ENCODE measurements at regions not wholly inside any gene's neighbourhood (a gene's known extent, or its start where the extent isn't known, plus 50 kb on each side); places are given as distances from the start of the nearest gene placed in this dataset.

DNA sequence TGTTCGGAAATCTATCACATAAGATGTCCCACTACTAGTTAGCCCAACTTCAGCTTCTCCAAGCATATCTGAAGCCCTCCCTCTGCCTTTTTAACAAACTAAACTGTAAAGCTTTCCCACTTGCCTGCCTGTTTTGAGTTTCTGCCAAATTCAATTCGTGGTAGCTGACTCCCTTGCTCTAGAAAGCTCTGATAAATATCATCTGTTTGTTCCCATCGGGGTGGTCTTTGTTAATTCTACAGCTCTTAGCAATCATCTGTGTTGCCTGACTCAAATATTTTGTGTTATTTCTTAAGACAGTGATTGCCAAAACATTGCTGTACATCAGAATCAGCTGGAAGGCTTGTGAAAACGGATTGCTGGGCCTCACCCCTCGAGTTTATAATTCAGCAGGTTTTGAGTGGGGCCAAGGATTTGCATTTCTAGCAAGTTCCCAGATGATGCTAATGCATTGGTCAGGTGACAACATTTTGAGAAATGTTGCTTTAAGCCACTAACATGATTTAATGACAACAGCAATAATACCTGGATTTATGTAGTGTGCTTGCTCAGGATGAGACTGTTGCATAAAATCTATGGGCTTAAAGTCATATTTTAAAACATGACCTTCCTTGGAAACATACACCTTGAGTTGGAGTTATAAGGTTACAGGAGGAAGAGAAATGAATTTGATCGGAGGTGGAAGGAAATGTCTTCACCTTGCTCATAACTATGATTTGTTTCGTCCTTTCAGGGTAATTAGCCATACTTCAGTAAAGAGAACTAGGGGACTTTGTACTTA, 631.9 kb downstream of the PSAT1 start:
- H3K27ac Mint-ChIP-seq, result no peak overlapping the region
- H3K27me3 Mint-ChIP-seq (ENCODE audit: low read depth), result no peaks in the 10 kb centered on the region
- no peaks in the 10 kb centered on the region for H3K9me3 Mint-ChIP-seq

DNA sequence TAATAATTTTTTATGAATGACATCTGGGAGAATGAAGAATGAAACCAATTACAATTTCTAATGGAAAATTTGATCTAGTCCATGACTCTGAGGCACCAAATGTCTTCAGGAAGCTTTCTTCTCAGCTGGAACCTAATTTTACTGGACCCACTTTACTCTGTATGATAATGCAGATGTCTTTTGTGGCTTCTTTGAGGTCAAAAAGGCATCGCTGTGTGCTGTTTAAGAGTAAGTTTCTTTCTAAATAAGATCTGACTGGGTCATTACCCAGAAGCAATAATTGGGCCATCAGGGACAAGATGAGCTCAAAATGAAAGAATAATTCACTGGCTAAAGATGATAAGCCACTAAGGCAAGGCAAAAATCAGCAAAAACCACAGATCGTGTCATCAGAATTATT, 633.4 kb downstream of the PSAT1 start:
- Mint-ChIP-seq H3K4me3 (no peak overlapping the region), H3K27me3 (ENCODE audit: low read depth) (no peaks in the 10 kb centered on the region)

More for the DNA sequence above, 631.9 kb downstream of the PSAT1 start:
- Mint-ChIP-seq H3K4me1 (ENCODE audit: low read depth) (no peaks in the 10 kb centered on the region), H3K4me3 (no peak overlapping the region), H3K36me3 (ENCODE audit: low read depth) (no peaks in the 10 kb centered on the region)

DNA sequence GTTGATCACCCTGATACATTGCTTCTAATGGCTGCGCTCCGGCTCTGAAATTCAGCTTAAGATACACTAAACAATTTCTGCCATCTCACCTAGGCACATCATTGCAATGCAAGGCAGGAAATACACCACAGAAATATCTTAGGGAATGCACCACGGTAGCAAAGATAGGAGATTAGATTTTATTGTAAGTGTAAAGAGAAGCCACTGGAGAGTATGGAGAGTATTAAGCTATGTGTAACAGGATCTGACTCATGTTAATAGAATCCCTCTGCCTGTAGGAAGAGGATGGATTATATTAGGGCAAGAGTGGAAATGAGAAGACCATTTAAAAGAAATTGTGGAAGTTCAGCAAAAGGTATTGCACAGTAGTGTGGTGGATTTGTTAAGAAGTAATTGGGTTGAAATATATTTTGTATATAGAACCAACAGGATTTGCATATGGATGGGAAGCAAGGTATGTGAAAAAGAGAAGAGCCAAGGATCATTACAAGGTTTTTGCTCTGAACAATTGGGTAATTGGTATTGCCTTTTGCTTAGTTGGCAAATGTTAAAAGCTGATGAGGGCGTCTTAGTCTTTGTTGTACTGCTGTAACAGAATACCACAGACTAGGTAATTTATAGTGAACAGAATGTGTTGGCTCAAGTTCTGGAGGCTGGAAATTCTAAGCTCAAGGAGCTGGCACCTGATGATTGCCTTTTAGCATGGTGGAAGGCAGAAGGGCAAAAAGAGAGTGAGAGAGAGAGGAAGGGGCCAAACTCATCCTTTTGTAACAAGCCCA, 636.1 kb downstream of the PSAT1 start:
- Mint-ChIP-seq H3K4me3 (no peak overlapping the region), H3K36me3 (ENCODE audit: low read depth) (no peaks in the 10 kb centered on the region), H3K9me3 (no peaks in the 10 kb centered on the region), H3K4me1 (ENCODE audit: low read depth) (no peaks in the 10 kb centered on the region), H3K27me3 (ENCODE audit: low read depth) (no peaks in the 10 kb centered on the region), H3K27ac (no peak overlapping the region)

More for the DNA sequence above, 633.4 kb downstream of the PSAT1 start:
- Mint-ChIP-seq H3K27ac (no peak overlapping the region), H3K9me3 (no peaks in the 10 kb centered on the region), H3K36me3 (ENCODE audit: low read depth) (no peaks in the 10 kb centered on the region), H3K4me1 (ENCODE audit: low read depth) (no peaks in the 10 kb centered on the region)

DNA sequence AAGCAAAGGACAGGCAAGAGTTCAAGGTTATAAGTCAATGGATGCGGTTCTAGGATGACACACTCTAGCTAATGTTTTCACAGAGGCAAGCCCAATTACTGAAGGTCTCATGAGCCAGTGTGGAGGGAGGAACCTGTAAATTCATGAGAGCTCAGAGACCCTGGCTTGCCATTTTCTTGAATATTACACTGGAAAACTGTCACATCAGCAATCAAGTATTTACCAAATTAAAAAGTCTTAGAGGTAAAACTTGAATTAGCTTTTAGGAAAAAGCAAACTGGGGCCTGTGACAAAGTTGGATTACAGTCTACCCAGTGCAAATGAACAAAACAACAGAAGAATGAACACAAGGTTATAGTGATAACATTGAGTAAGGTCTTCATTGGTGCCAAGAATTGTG, 636.9 kb upstream of the TLE4 start:
- Mint-ChIP-seq H3K4me3 (no peak overlapping the region), H3K27me3 (ENCODE audit: low read depth) (no peaks in the 10 kb centered on the region), H3K4me1 (ENCODE audit: low read depth) (no peaks in the 10 kb centered on the region), H3K9me3 (no peaks in the 10 kb centered on the region), H3K27ac (no peak overlapping the region), H3K36me3 (ENCODE audit: low read depth) (no peaks in the 10 kb centered on the region)

DNA sequence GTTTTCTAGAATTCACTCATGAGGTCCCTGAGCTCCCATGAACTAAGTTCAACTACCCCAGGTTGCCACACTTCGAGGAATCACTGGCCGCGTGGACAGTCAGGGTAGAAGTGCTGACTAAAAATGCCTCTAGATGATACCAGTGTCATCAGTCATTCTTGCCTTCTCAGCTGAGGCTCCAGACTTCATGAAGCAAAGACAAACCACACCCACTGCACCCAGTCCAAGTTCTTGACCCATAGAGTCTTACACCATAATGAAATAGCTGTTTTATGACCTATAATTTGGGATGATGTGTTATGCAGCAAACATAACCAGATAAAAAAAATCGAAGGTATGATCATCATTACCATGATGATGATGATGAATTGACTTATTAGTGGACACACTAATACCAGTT, 632.9 kb upstream of the TLE4 start:
- no peaks in the 10 kb centered on the region for H3K36me3 Mint-ChIP-seq (ENCODE audit: low read depth)
- H3K27me3 Mint-ChIP-seq (ENCODE audit: low read depth), result no peaks in the 10 kb centered on the region

DNA sequence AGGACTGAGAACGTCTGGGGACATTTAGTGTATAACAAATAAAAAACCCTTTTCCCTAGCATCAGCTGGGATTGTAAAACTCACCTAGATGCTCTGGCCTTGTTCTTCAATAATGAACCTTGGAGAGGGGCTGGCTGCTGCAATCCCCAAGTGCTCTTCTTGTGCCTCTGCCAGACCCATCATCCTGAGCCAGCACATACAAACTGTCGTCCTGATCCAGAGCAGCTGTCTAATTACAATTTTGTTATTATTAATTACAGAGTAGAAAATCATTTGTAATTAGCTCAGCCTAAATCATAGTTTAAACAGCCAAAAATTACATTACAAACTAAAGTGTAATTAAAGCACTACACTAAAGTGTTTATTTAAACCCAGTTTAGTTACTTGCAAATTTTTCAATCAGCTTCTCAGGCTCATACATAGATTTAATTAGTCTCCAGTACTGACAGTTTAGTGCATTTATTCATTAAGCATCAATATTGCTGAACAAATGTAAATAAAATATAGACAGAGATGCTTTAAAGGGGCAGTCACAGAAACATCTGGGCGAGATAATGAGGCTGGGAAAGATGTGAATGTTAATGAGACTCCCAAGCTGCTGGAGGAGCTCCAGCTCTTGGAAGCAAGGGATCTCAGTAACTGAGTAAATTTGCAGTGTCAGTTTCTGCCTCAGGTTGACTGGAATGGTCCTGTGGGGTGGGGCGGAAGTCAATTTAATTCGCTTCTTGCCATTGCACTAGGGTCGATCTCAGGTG, 632.3 kb upstream of the TLE4 start:
- H3K9me3 Mint-ChIP-seq, result no peaks in the 10 kb centered on the region
- H3K4me1 Mint-ChIP-seq (ENCODE audit: low read depth), result no peaks in the 10 kb centered on the region
- H3K4me3 Mint-ChIP-seq, result no peak overlapping the region
- H3K36me3 Mint-ChIP-seq (ENCODE audit: low read depth), result no peaks in the 10 kb centered on the region
- H3K27ac Mint-ChIP-seq, result no peak overlapping the region
- H3K27me3 Mint-ChIP-seq (ENCODE audit: low read depth), result no peaks in the 10 kb centered on the region

More for the DNA sequence above, 632.9 kb upstream of the TLE4 start:
- H3K4me1 Mint-ChIP-seq (ENCODE audit: low read depth), result no peaks in the 10 kb centered on the region
- H3K9me3 Mint-ChIP-seq, result no peaks in the 10 kb centered on the region
- no peak overlapping the region for H3K27ac Mint-ChIP-seq
- H3K4me3 Mint-ChIP-seq, result no peak overlapping the region

DNA sequence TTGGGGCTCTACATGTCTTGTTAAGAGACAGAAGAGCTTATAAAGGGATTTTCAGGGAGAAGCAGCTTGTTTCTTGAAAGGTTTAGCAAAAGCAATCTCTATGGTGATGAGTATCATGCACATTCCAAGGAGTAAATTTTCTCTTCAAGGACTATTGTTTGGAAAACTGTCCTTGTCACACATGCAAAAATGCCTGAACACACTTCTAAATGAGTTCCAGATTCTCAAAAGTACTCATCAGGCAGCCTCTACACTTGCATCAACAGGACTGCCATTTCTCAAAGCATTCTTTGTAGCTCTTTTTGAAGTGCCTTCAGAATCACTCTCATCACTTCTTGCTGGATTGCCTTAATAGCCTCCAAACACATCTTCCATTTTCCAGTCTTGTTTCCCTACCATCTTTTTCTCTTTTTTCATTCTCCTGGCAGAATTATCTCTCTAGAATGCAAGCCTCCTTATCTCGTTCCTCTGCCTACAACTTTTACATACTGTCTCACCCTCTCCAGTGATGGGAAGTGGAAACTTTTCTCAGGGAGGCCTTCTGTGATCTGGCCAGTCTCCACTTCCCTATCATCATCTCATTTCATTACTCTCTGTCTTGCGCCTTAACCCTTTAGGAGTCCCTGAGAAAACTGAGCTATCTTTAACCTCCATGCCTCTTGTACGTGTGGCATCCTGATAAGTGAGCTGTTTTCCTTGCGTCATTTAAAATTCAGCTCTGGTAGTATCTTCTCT, 631.5 kb upstream of the TLE4 start:
- no peaks in the 10 kb centered on the region for H3K4me1 Mint-ChIP-seq (ENCODE audit: low read depth)
- no peaks in the 10 kb centered on the region for H3K9me3 Mint-ChIP-seq
- no peak overlapping the region for H3K27ac Mint-ChIP-seq
- H3K36me3 Mint-ChIP-seq (ENCODE audit: low read depth), result no peaks in the 10 kb centered on the region
- H3K4me3 Mint-ChIP-seq, result no peak overlapping the region
- H3K27me3 Mint-ChIP-seq (ENCODE audit: low read depth), result no peaks in the 10 kb centered on the region

DNA sequence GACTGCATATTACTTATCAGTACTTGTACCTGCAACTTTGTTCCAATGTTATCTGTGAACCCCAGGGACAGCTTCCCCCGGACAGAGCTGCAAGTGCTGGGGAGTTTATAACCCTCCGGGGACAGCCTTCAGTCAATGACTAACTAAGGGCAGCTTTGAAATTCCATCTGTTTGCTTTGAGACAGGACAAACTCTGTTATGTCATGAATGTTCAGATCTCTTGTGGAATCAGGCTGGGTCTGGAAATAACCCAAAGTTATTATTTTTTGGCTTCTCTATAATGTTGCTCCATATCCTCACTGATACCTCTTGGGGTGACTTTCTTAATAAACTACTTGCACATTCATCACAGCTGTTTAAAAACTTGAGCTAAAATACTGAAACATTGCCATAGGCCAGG, 617.5 kb upstream of the TLE4 start:
- no peak overlapping the region for H3K4me3 Mint-ChIP-seq
- no peaks in the 10 kb centered on the region for H3K36me3 Mint-ChIP-seq (ENCODE audit: low read depth)
- H3K9me3 Mint-ChIP-seq, result peaks cover 22% of the 10 kb centered on the region
- no peaks in the 10 kb centered on the region for H3K4me1 Mint-ChIP-seq (ENCODE audit: low read depth)
- no peak overlapping the region for H3K27ac Mint-ChIP-seq
- no peaks in the 10 kb centered on the region for H3K27me3 Mint-ChIP-seq (ENCODE audit: low read depth)

DNA sequence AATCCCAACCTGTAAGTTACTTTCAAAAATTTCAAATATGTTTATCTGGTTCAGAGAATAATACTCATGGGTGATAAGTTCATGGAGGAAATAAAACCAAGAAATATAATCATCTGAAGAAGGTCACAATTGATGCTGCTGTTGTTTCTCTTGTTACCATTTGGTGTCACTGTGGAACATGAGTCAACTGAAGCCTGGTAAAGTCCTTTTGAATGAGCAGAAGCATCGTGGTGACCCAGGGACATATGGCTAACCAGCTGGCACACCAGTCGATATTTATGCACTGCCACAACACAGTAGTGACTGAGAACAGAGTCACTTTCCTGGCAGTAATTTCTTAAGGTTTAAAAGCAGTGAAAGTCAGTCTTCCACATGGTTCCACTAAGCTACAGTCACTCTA, 612.9 kb upstream of the TLE4 start:
- H3K27ac Mint-ChIP-seq, result no peak overlapping the region
- no peak overlapping the region for H3K4me3 Mint-ChIP-seq
- no peaks in the 10 kb centered on the region for H3K4me1 Mint-ChIP-seq (ENCODE audit: low read depth)
- no peaks in the 10 kb centered on the region for H3K36me3 Mint-ChIP-seq (ENCODE audit: low read depth)
- peaks cover 15% of the 10 kb centered on the region for H3K9me3 Mint-ChIP-seq
- no peaks in the 10 kb centered on the region for H3K27me3 Mint-ChIP-seq (ENCODE audit: low read depth)

DNA sequence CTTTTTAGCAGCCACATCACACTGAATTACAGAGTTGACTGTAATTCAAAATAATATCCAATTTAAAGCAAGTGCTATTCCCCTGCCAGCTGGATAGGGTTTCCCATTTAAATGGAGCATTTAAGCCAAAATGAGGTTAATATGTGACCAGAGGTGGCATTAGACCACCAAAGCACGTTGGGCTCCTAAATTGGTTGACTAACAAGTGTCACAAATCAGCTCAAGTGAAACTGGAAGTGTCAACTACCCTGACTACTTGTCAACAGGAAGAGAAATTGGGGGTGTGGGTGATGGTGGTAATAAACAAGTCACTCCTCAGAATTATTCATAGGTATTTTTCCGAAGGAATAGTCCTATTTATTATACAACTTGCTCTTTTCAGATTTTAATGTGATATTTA, 609.6 kb upstream of the TLE4 start:
- H3K27ac Mint-ChIP-seq, result no peak overlapping the region
- H3K4me1 Mint-ChIP-seq (ENCODE audit: low read depth), result no peaks in the 10 kb centered on the region
- no peaks in the 10 kb centered on the region for H3K36me3 Mint-ChIP-seq (ENCODE audit: low read depth)
- H3K9me3 Mint-ChIP-seq, result peaks cover 15% of the 10 kb centered on the region
- no peaks in the 10 kb centered on the region for H3K27me3 Mint-ChIP-seq (ENCODE audit: low read depth)
- no peak overlapping the region for H3K4me3 Mint-ChIP-seq

DNA sequence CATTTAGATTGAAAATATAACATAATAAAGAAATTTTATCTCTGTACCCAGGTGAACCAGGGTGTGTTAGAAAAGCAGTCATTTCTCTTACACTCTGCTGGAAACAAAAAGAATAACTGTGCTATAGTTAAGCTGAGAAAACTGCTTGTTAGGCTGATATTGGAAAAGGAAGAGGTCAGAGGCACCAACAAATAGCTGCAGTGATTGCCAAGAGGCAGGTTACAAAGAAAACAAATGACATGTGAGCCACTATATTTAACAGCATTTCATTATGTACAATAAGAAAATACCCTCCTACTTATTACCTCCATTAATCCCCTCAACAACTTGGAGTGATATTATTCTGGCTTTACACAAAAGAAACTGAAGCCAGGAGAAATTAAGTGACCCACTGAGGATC, 607.9 kb upstream of the TLE4 start:
- Mint-ChIP-seq H3K4me1 (ENCODE audit: low read depth) (no peaks in the 10 kb centered on the region), H3K9me3 (peaks cover 7% of the 10 kb centered on the region), H3K4me3 (no peak overlapping the region), H3K36me3 (ENCODE audit: low read depth) (no peaks in the 10 kb centered on the region), H3K27ac (no peak overlapping the region), H3K27me3 (ENCODE audit: low read depth) (no peaks in the 10 kb centered on the region)

DNA sequence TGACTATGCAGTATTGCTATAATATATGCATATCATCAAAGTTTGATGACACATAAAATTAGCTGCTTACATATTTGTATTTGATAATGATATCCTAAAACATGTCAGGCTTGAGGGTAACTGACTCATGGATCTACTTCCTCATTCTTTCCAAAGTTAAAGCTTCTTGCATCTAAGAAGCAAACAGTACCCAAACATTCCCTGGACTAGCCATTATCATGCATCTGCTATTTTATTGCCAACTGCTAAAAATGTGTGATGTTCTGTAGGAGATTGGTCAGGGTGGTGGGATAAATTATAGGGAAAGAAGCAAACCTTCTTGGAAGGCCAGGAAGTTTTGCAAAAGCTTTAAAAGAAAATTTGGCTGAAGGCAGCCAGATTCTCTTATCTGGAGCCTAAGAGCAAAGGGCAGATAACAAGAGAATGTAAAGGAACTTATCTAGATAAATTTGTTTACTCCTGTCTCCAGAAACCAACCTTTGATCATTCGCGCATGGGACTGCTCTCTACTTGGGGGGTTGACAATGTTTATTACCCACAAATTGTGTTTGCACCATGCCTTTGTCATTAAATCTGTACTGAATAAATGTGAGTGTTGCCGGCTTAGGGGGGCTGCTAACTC, 604.1 kb upstream of the TLE4 start:
- no peaks in the 10 kb centered on the region for H3K4me1 Mint-ChIP-seq (ENCODE audit: low read depth)
- H3K27ac Mint-ChIP-seq, result no peak overlapping the region
- H3K9me3 Mint-ChIP-seq, result no peaks in the 10 kb centered on the region
- no peak overlapping the region for H3K4me3 Mint-ChIP-seq
- H3K27me3 Mint-ChIP-seq (ENCODE audit: low read depth), result no peaks in the 10 kb centered on the region
- no peaks in the 10 kb centered on the region for H3K36me3 Mint-ChIP-seq (ENCODE audit: low read depth)

DNA sequence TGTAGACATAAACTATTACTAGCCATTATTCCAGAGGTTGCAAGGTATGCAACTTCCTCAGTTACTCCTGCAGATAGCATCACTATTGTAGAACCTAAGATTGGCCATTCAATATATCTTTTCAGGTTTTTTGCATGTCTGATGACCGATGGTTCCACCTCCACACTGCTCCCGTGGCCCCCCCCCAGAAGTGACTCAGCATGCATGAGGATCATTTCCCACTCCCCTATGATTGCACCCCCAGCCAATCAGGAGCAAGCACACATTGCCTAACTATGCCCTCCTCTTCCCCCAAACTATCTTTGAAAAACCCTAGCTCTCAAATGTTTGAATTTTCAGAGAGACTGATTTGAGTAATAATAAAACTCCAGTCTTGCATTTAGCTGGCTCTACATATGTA, 601.4 kb upstream of the TLE4 start:
- no peaks in the 10 kb centered on the region for H3K9me3 Mint-ChIP-seq
- no peaks in the 10 kb centered on the region for H3K4me1 Mint-ChIP-seq (ENCODE audit: low read depth)
- no peak overlapping the region for H3K27ac Mint-ChIP-seq
- no peak overlapping the region for H3K4me3 Mint-ChIP-seq
- no peaks in the 10 kb centered on the region for H3K27me3 Mint-ChIP-seq (ENCODE audit: low read depth)
- no peaks in the 10 kb centered on the region for H3K36me3 Mint-ChIP-seq (ENCODE audit: low read depth)

DNA sequence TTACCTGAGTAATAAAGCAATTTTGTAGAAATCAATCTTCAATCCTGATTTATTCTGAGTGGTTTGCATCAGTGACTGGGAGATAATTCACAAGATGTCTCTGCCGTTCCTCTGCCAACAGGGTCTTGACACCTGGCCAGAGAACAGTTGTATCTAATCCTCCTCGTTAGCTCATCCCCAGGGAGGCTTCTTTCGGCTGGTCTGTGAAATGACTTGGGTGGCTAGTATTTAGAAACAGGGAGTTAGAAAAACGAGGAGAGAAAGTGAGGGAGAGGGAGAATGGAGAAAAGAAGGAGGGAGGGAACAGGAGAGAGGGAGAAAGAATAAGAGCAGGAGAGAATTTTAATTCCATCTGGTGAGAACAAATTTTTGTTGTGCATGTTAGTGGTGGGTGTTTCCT, 600.2 kb upstream of the TLE4 start:
- Mint-ChIP-seq H3K4me1 (ENCODE audit: low read depth) (no peaks in the 10 kb centered on the region), H3K4me3 (no peak overlapping the region), H3K27ac (no peak overlapping the region), H3K9me3 (no peaks in the 10 kb centered on the region), H3K27me3 (ENCODE audit: low read depth) (no peaks in the 10 kb centered on the region), H3K36me3 (ENCODE audit: low read depth) (no peaks in the 10 kb centered on the region)

All from T-helper 1 cell treated with Interleukin-12 subunit alpha and Interleukin-12 subunit beta and Interleukin-4 antibody, amounts not matched to agents 30 μg/mL and 1 μg/mL, for 36 hours (primary cell).